ENCODE measurements at regions not wholly inside any gene's neighbourhood (a gene's known extent, or its start where the extent isn't known, plus 50 kb on each side); places are given as distances from the start of the nearest gene placed in this dataset.

DNA sequence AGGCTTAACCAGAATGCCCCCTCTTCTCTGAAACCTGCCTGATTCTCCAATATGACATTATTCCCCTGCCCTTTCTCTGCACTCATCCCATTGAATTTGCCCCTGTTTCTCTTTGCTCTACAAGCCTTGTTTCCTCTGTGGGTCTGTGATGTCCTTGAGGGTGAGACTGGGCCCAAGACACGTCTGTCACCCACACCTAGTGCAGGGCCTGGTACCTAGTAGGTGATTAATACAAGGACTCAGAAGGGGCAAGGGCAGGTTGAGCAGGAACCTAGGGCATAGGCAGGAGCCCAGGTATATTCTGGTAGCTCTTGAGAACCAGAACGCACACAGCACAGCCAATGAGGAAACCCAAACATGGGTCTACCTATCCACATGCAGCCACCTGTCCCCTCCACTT lies 81.9 kb upstream of the HMGXB4 start:
- Histone ChIP-seq H3K27me3 (ENCODE audit: control insufficient read depth in 4 of 4, insufficient read depth in 4 of 4, low read length in 3 of 4) (no peaks in the 10 kb centered on the region), H3K9me3 (ENCODE audit: control insufficient read depth in 4 of 4, low read length in 3 of 4) (peaks cover 0 to 3% (median 0%) of the 10 kb centered on the region in 4 donors), H3K9ac (ENCODE audit: low read depth in 1 of 2, low read length in 2 of 2) (no peak overlapping the region), H3K36me3 (ENCODE audit: control insufficient read depth in 4 of 4, insufficient read depth in 3 of 4, low read depth in 1 of 4, low read length in 3 of 4) (no peaks in the 10 kb centered on the region), H3K4me3 (ENCODE audit: low read depth in 1 of 3, low read length in 3 of 3) (no peak overlapping the region), H3K27ac (ENCODE audit: low read depth in 1 of 2, low read length in 2 of 2) (no peak overlapping the region), H3K4me1 (ENCODE audit: control insufficient read depth in 4 of 4, insufficient read depth in 4 of 4, low read length in 3 of 4) (no peaks in the 10 kb centered on the region)
- TF ChIP-seq, protein P1, sequence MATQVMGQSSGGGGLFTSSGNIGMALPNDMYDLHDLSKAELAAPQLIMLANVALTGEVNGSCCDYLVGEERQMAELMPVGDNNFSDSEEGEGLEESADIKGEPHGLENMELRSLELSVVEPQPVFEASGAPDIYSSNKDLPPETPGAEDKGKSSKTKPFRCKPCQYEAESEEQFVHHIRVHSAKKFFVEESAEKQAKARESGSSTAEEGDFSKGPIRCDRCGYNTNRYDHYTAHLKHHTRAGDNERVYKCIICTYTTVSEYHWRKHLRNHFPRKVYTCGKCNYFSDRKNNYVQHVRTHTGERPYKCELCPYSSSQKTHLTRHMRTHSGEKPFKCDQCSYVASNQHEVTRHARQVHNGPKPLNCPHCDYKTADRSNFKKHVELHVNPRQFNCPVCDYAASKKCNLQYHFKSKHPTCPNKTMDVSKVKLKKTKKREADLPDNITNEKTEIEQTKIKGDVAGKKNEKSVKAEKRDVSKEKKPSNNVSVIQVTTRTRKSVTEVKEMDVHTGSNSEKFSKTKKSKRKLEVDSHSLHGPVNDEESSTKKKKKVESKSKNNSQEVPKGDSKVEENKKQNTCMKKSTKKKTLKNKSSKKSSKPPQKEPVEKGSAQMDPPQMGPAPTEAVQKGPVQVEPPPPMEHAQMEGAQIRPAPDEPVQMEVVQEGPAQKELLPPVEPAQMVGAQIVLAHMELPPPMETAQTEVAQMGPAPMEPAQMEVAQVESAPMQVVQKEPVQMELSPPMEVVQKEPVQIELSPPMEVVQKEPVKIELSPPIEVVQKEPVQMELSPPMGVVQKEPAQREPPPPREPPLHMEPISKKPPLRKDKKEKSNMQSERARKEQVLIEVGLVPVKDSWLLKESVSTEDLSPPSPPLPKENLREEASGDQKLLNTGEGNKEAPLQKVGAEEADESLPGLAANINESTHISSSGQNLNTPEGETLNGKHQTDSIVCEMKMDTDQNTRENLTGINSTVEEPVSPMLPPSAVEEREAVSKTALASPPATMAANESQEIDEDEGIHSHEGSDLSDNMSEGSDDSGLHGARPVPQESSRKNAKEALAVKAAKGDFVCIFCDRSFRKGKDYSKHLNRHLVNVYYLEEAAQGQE (IDR thresholded peaks at IDR 0.05): no peak
- TF ChIP-seq HNF4A (conservative IDR thresholded peaks at IDR 0.05) (no peak), JUND (IDR thresholded peaks at IDR 0.05) (no peak), NR2F2 (IDR thresholded peaks at IDR 0.05) (no peak), RXRA (IDR thresholded peaks at IDR 0.05) (no peak)
- TF ChIP-seq, protein P2, sequence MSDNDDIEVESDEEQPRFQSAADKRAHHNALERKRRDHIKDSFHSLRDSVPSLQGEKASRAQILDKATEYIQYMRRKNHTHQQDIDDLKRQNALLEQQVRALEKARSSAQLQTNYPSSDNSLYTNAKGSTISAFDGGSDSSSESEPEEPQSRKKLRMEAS (IDR thresholded peaks at IDR 0.05): no peak
- no peak for DNase-seq (ENCODE audit: low spot score)
- 63% methylated on average over 2 of the region's 2 CpGs for WGBS

DNA sequence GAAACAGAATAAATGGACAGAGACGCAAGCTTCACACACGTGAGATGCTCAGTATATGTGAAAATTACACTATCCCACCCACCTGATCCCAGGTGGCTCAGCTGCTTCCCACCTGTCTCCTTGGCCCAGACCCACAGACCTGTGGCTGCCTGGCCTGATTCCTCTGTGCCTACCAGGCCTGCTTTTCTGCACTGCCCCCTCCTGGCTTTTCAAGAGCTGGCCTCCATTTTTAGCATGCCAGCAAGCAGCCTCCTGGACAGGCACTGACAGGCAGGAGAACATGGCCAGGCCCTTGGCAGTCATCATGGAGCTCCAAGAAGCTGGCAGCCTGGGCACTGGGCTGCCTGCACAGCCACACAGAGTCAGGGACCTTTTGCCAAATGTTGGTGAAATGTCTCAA lies 79.5 kb upstream of the HMGXB4 start:
- 84% methylated on average over 2 of the region's 2 CpGs for WGBS

DNA sequence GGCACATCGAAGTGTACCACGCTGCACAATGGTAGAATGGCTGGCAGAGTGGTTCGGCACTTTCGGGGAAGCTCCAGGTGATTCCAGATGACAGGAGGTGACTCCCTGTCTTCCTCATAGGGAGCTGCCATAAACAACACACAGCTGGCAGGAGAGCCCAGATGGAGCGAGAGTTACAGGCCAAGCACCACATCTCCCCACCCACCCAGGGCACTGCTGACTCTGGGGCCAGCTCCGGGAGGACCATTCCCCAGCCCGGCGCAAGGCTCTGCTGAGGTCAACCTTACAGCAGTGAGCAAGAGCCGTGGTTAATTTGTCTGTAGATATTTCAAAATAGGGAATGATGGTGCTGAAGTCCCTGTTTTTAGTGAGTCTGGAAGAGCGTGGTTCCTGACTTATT lies 78.8 kb upstream of the HMGXB4 start:
- no peak for TF ChIP-seq TAF1 (conservative IDR thresholded peaks at IDR 0.05)
- no peak for TF ChIP-seq FOXA1 (IDR thresholded peaks at IDR 0.05)
- TF ChIP-seq, protein P3, sequence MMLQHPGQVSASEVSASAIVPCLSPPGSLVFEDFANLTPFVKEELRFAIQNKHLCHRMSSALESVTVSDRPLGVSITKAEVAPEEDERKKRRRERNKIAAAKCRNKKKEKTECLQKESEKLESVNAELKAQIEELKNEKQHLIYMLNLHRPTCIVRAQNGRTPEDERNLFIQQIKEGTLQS (IDR thresholded peaks at IDR 0.05): no peak
- no peak for TF ChIP-seq EGR1 (IDR thresholded peaks at IDR 0.05; ENCODE audit: low read depth in 2 of 2)
- Histone ChIP-seq H3K9ac (ENCODE audit: low read depth in 1 of 2, low read length in 2 of 2) (no peak overlapping the region), H3K36me3 (ENCODE audit: control insufficient read depth in 4 of 4, insufficient read depth in 3 of 4, low read depth in 1 of 4, low read length in 3 of 4) (no peaks in the 10 kb centered on the region), H3K27ac (ENCODE audit: low read depth in 1 of 2, low read length in 2 of 2) (no peak overlapping the region), H3K4me1 (ENCODE audit: control insufficient read depth in 4 of 4, insufficient read depth in 4 of 4, low read length in 3 of 4) (no peaks in the 10 kb centered on the region), H3K27me3 (ENCODE audit: control insufficient read depth in 4 of 4, insufficient read depth in 4 of 4, low read length in 3 of 4) (no peaks in the 10 kb centered on the region), H3K9me3 (ENCODE audit: control insufficient read depth in 4 of 4, low read length in 3 of 4) (peaks cover 0 to 3% (median 0%) of the 10 kb centered on the region in 4 donors), H3K4me3 (ENCODE audit: low read depth in 1 of 3, low read length in 3 of 3) (no peak overlapping the region)
- WGBS: 90% methylated on average over 10 of the region's 10 CpGs
- DNase-seq (ENCODE audit: low spot score): no peak

More for the DNA sequence above, 79.5 kb upstream of the HMGXB4 start:
- Histone ChIP-seq H3K27me3 (ENCODE audit: control insufficient read depth in 4 of 4, insufficient read depth in 4 of 4, low read length in 3 of 4) (no peaks in the 10 kb centered on the region), H3K4me3 (ENCODE audit: low read depth in 1 of 3, low read length in 3 of 3) (no peak overlapping the region), H3K4me1 (ENCODE audit: control insufficient read depth in 4 of 4, insufficient read depth in 4 of 4, low read length in 3 of 4) (no peaks in the 10 kb centered on the region), H3K9me3 (ENCODE audit: control insufficient read depth in 4 of 4, low read length in 3 of 4) (peaks cover 0 to 3% (median 0%) of the 10 kb centered on the region in 4 donors), H3K36me3 (ENCODE audit: control insufficient read depth in 4 of 4, insufficient read depth in 3 of 4, low read depth in 1 of 4, low read length in 3 of 4) (no peaks in the 10 kb centered on the region), H3K9ac (ENCODE audit: low read depth in 1 of 2, low read length in 2 of 2) (no peak overlapping the region), H3K27ac (ENCODE audit: low read depth in 1 of 2, low read length in 2 of 2) (no peak overlapping the region)
- no peak for DNase-seq (ENCODE audit: low spot score)
- TF ChIP-seq FOXA2 (IDR thresholded peaks at IDR 0.05) (no peak), YY1 (IDR thresholded peaks at IDR 0.05) (no peak), HNF4A (conservative IDR thresholded peaks at IDR 0.05) (no peak), RXRA (IDR thresholded peaks at IDR 0.05) (no peak)
- TF ChIP-seq, protein P1 (IDR thresholded peaks at IDR 0.05): no peak

All from liver (tissue), 7 donors.